ENCODE measurements at regions not wholly inside any gene's neighbourhood (a gene's known extent, or its start where the extent isn't known, plus 50 kb on each side); places are given as distances from the start of the nearest gene placed in this dataset.

DNA sequence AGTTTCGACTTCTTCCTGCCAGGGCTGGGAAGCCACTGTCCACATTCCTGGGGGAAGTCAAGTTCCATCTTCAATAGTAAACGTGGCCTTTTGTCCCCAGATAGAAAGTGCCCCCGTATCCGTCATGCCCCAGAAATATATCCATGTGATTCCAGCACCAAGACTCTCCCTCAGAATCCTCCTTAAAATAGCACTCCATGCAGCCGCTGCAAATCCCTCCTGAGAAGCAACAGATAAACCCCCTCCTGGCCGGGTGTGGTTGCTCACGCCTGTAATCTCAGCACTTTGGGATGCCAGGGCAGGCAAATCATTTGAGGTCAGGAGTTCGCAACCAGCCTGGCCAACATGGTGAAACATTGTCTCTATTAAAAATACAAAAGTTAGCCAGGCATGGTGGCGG is 126.1 kb downstream of the OLFM1 start:
- H3K36me3 ChIP-seq (ENCODE audit: insufficient read depth, low read length): no peaks in the 10 kb centered on the region
- H3K27ac ChIP-seq (ENCODE audit: low read length): no peak overlapping the region
- no peak for TF ChIP-seq RAD21 (conservative IDR thresholded peaks at IDR 0.05)
- no peak for TF ChIP-seq SMC3 (conservative IDR thresholded peaks at IDR 0.05; ENCODE audit: poor library complexity)
- H3K27me3 ChIP-seq (ENCODE audit: insufficient read depth, low read depth, low read length): no peaks in the 10 kb centered on the region
- no peaks in the 10 kb centered on the region for H3K79me2 ChIP-seq (replicated peaks; ENCODE audit: insufficient read depth, low read length)
- no peaks in the 10 kb centered on the region for H3K9me3 ChIP-seq (ENCODE audit: low read length)
- no peak overlapping the region for H3K4me3 ChIP-seq (ENCODE audit: low read length)
- H3K9ac ChIP-seq (ENCODE audit: low read length): no peak overlapping the region
- no peak overlapping the region for H3K4me2 ChIP-seq (ENCODE audit: low read length)
- no peak overlapping the region for H2AFZ ChIP-seq (ENCODE audit: low read depth, low read length)
- no peaks in the 10 kb centered on the region for H3K9me2 ChIP-seq (ENCODE audit: insufficient read depth, low read length)
- no peaks in the 10 kb centered on the region for H4K20me1 ChIP-seq (ENCODE audit: insufficient read depth)
- no peaks in the 10 kb centered on the region for H3F3A ChIP-seq (ENCODE audit: insufficient read depth, low read length, poor library complexity, severe bottlenecking)

DNA sequence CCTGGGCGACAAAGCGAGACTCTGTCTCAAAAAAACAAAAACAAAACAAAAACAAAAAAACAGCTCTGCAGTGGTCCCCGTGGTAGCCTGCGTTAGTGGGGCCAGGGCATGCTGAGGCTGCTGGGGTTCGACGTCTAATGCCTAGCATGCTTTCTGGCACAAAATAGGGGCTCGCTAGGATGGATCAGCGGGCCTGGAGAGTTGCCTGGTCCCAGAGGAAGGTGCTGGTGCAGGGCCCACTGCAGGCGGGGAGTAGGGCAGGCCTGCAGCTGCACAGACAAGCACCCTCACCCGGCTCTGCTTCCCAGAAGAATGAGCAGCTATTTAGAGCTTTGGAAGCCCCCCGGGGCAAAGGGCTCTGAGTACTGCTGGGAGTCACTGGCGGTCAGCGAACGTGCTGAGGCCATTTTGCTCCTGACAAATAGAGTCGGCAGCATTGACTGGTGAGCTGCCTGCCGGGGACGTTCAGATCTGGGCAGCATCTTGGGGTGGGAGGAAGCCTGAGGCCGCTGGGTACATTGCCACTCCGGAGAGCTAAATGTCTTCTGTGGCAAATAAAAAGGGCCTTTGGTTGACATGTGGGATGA is 126.7 kb downstream of the OLFM1 start:
- no peak overlapping the region for H3K4me3 ChIP-seq (ENCODE audit: low read length)
- no peaks in the 10 kb centered on the region for H3K27me3 ChIP-seq (ENCODE audit: insufficient read depth, low read depth, low read length)
- H4K20me1 ChIP-seq (ENCODE audit: insufficient read depth): no peaks in the 10 kb centered on the region
- H3F3A ChIP-seq (ENCODE audit: insufficient read depth, low read length, poor library complexity, severe bottlenecking): no peaks in the 10 kb centered on the region
- H3K9me3 ChIP-seq (ENCODE audit: low read length): no peaks in the 10 kb centered on the region
- no peaks in the 10 kb centered on the region for H3K9me2 ChIP-seq (ENCODE audit: insufficient read depth, low read length)
- TF ChIP-seq RAD21 (conservative IDR thresholded peaks at IDR 0.05): no peak
- no peak for TF ChIP-seq SMC3 (conservative IDR thresholded peaks at IDR 0.05; ENCODE audit: poor library complexity)
- TF ChIP-seq EP300 (conservative IDR thresholded peaks at IDR 0.05; ENCODE audit: poor library complexity, severe bottlenecking): no peak
- TF ChIP-seq, protein P1, sequence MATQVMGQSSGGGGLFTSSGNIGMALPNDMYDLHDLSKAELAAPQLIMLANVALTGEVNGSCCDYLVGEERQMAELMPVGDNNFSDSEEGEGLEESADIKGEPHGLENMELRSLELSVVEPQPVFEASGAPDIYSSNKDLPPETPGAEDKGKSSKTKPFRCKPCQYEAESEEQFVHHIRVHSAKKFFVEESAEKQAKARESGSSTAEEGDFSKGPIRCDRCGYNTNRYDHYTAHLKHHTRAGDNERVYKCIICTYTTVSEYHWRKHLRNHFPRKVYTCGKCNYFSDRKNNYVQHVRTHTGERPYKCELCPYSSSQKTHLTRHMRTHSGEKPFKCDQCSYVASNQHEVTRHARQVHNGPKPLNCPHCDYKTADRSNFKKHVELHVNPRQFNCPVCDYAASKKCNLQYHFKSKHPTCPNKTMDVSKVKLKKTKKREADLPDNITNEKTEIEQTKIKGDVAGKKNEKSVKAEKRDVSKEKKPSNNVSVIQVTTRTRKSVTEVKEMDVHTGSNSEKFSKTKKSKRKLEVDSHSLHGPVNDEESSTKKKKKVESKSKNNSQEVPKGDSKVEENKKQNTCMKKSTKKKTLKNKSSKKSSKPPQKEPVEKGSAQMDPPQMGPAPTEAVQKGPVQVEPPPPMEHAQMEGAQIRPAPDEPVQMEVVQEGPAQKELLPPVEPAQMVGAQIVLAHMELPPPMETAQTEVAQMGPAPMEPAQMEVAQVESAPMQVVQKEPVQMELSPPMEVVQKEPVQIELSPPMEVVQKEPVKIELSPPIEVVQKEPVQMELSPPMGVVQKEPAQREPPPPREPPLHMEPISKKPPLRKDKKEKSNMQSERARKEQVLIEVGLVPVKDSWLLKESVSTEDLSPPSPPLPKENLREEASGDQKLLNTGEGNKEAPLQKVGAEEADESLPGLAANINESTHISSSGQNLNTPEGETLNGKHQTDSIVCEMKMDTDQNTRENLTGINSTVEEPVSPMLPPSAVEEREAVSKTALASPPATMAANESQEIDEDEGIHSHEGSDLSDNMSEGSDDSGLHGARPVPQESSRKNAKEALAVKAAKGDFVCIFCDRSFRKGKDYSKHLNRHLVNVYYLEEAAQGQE (IDR thresholded peaks at IDR 0.05; ENCODE audit: borderline replicate concordance): no peak
- no peak for TF ChIP-seq TAF1 (IDR thresholded peaks at IDR 0.05; ENCODE audit: low read depth)
- TF ChIP-seq, protein P2, sequence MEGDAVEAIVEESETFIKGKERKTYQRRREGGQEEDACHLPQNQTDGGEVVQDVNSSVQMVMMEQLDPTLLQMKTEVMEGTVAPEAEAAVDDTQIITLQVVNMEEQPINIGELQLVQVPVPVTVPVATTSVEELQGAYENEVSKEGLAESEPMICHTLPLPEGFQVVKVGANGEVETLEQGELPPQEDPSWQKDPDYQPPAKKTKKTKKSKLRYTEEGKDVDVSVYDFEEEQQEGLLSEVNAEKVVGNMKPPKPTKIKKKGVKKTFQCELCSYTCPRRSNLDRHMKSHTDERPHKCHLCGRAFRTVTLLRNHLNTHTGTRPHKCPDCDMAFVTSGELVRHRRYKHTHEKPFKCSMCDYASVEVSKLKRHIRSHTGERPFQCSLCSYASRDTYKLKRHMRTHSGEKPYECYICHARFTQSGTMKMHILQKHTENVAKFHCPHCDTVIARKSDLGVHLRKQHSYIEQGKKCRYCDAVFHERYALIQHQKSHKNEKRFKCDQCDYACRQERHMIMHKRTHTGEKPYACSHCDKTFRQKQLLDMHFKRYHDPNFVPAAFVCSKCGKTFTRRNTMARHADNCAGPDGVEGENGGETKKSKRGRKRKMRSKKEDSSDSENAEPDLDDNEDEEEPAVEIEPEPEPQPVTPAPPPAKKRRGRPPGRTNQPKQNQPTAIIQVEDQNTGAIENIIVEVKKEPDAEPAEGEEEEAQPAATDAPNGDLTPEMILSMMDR (IDR thresholded peaks at IDR 0.05; ENCODE audit: poor library complexity, severe bottlenecking): no peak
- TF ChIP-seq MXI1 (conservative IDR thresholded peaks at IDR 0.05; ENCODE audit: poor library complexity, severe bottlenecking): no peak
- no peak for TF ChIP-seq EZH2 (IDR thresholded peaks at IDR 0.05; ENCODE audit: borderline replicate concordance, insufficient read depth, low read length, poor library complexity, severe bottlenecking)
- TF ChIP-seq POLR2AphosphoS5 (IDR thresholded peaks at IDR 0.05): no peak
- no peak overlapping the region for H3K9ac ChIP-seq (ENCODE audit: low read length)
- H3K79me2 ChIP-seq (replicated peaks; ENCODE audit: insufficient read depth, low read length): no peaks in the 10 kb centered on the region
- no peak overlapping the region for H2AFZ ChIP-seq (ENCODE audit: low read depth, low read length)
- no peaks in the 10 kb centered on the region for H3K36me3 ChIP-seq (ENCODE audit: insufficient read depth, low read length)
- H3K4me2 ChIP-seq (ENCODE audit: low read length): no peak overlapping the region
- no peak overlapping the region for H3K27ac ChIP-seq (ENCODE audit: low read length)
